ENCODE measurements at regions not wholly inside any gene's neighbourhood (a gene's known extent, or its start where the extent isn't known, plus 50 kb on each side); places are given as distances from the start of the nearest gene placed in this dataset.

- DNase-seq: no peak
These were observed 128.7 kb upstream of the HABP2 start for GRCh38 chr10:113423981-113424721.

- DNase-seq: no peak
These were observed 127.8 kb upstream of the HABP2 start for GRCh38 chr10:113425008-113425407.

- no peak for DNase-seq
These were observed 127.3 kb upstream of the HABP2 start for GRCh38 chr10:113425541-113425951.

GRCh38 chr10:113426181-113426877, 126.5 kb upstream of the HABP2 start:
- DNase-seq: no peak

- DNase-seq: no peak
These were observed 125.6 kb upstream of the HABP2 start for GRCh38 chr10:113427236-113427735.

- DNase-seq: no peak
These were observed 124.9 kb upstream of the HABP2 start for GRCh38 chr10:113427811-113428558.

- DNase-seq: no peak
These were observed 122.0 kb upstream of the HABP2 start for GRCh38 chr10:113430634-113431397.

GRCh38 chr10:113431398-113432160, 121.3 kb upstream of the HABP2 start:
- DNase-seq: no peak

GRCh38 chr10:113433711-113434110, 119.1 kb upstream of the HABP2 start:
- no peak for DNase-seq

GRCh38 chr10:113434315-113434714, 118.5 kb upstream of the HABP2 start:
- no peak for DNase-seq

GRCh38 chr10:113434950-113435349, 117.9 kb upstream of the HABP2 start:
- no peak for DNase-seq

- no peak for DNase-seq
These were observed 117.0 kb upstream of the HABP2 start for GRCh38 chr10:113435881-113436280.

GRCh38 chr10:113436851-113437250, 116.0 kb upstream of the HABP2 start:
- no peak for DNase-seq

GRCh38 chr10:113438652-113439051, 114.2 kb upstream of the HABP2 start:
- DNase-seq: no peak

- DNase-seq: no peak
These were observed 111.6 kb upstream of the HABP2 start for GRCh38 chr10:113441220-113441619.

- no peak for DNase-seq
These were observed 111.1 kb upstream of the HABP2 start for GRCh38 chr10:113441686-113442270.

- DNase-seq: no peak
These were observed 110.5 kb upstream of the HABP2 start for GRCh38 chr10:113442336-113442735.

- DNase-seq: no peak
These were observed 109.5 kb upstream of the HABP2 start for GRCh38 chr10:113443141-113443925.

GRCh38 chr10:113444766-113445365, 108.0 kb upstream of the HABP2 start:
- DNase-seq: no peak

GRCh38 chr10:113445736-113446135, 107.1 kb upstream of the HABP2 start:
- DNase-seq: no peak
